Stromal cell of bone marrow (primary cell): ENCODE measurements at regions not wholly inside any gene's neighbourhood (a gene's known extent, or its start where the extent isn't known, plus 50 kb on each side); places are given as distances from the start of the nearest gene placed in this dataset.

Source experiments
- DNase-seq: peaks from one replicate; pipeline ENCODE4 v3.0.0-alpha.2; 2012; ENCODE audit warnings: low read depth

GRCh38 chr17:79420318-79421243 is 190.3 kb downstream of the RBFOX3 start:
- peak; percentile 10 for DNase-seq

DNA sequence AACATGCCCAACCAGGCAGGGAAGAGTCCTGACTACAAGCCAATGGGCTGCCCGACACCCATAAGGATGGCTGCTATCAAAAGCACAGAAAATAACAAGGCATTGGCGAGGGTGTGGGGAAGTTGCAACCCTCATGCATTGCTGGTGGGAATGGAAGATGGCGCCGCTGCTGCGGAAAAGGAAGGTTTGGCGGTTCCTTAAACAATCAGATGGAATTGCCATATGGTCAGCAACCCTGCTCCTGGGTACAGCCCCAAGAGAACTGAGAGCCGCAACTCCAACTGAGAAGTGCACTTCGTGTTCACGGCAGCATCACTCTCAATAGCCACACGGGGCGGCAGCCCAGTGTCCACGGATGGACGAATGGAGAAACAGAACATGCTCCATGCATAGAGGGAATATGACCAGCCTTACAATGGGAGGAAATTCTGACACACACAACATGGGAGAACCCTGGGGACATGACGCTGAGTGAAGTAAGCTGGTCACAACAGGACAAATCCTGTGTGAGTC is 193.3 kb downstream of the RBFOX3 start:
- no peak for DNase-seq

DNA sequence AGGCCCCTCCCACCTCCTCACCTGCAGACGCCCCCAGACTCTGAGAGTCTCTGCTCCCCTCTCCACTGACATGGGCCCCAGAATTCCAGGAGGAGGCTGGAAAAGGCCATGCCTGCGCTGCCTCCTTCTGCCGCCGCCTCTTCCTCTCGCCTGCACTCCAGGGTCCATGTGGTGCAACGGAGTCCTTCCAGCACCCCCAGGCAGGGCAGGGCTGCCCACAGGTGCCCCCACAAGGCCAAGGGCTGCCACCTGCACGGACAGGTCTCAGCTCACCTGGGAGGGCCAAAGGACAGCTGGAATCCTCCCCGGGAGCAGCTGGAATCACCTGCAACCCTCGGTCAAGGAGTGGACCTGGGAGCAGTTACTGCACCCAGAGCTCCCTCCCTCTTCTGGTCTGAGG is 194.9 kb downstream of the RBFOX3 start:
- no peak for DNase-seq

GRCh38 chr17:79415365-79415764 is 195.5 kb downstream of the RBFOX3 start:
- DNase-seq = no peak

DNA sequence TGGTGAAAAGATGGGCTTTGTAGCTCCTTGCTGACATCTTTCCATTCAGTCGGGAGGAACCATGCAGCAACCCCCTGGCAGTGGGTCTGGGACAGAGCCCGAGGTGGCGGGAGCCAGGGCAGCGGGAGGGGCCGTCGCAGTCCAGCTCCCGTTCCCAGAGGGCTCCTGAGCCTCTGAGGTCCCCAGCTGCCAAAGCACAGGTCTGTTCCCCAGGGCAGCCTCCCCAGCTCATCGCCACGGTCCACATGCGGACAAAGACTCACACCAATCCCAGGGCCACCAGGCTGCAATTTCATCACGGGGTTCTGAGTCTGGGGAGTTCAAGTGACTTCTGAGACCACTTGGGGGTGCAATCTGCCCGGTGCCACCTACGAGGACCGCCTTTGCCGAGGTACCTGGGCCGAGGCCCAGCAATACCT is 196.0 kb downstream of the RBFOX3 start:
- no peak for DNase-seq

DNA sequence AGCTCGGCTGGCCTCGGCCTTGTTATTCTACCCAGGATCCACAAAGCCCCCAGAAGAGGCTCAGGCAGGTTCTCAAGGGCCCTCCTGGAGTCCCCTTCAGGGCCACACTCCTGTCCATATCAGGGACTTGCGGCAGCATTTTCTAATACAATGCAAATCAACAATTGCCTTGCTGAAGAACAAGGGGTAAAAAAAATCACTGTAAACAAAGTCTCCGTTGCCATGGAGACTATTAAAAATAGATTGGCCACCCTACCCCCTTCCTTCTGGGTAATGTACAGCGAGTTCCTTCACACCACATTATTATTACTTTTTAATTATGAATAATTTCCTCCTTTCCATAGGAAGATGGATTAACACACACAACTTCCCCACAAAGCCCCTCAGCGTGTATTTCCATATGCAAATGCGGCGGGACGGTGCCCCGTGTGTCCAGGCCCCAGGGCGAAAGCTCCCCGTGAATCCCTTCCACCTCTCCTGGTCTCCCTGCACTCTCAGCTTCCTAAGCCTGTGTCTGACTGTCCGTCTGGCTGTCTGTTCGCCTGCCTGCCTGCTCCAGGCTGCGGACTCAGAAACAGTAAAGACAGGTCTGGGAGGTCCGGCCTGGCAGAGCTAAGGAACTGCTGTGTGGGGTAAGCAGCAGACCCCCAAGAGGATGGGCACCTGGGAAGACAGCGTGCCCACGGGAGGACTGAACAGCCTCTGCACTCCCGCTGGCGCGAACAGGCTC is 196.6 kb downstream of the RBFOX3 start:
- DNase-seq = no peak

DNA sequence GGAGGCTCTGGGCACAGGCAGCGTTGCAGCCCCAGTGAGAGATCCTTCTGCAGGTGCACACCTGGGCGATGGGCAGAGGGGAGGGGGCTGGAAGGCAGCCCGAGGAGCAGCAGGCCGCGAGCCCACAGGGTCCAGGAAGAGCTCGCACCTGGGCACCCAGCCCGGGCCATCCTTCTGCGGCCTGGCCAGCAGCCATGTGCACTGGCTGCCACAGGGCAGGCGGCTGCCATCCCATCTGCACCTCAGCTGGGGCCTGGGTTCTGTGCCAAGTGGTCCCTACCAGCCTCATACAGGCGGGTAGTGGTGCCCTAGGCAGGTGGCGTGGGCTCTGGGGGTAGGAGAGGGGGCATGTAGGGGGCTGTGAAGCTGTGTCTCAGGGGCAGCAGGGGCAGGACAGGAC is 197.2 kb downstream of the RBFOX3 start:
- no peak for DNase-seq

- DNase-seq = no peak
These were observed 197.9 kb downstream of the RBFOX3 start for GRCh38 chr17:79412886-79413390.

DNA sequence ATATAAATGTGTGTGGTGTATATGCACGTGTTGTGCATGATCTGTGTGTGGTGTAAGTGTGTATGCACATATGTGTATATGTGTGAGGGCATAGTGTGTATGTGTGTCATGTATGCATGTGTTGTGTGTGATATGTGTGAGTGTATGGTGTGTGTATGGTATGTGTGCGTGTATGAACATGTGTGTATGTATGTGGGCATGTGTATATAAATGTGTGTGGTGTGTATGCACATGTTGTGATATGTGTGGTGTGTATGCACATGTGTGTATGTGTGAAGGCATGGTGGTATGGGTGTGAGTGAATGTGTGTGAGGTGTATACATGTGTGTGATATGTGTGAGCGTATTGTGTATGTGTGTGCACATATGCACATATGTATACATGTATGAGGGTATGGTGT is 198.7 kb downstream of the RBFOX3 start:
- no peak for DNase-seq

DNA sequence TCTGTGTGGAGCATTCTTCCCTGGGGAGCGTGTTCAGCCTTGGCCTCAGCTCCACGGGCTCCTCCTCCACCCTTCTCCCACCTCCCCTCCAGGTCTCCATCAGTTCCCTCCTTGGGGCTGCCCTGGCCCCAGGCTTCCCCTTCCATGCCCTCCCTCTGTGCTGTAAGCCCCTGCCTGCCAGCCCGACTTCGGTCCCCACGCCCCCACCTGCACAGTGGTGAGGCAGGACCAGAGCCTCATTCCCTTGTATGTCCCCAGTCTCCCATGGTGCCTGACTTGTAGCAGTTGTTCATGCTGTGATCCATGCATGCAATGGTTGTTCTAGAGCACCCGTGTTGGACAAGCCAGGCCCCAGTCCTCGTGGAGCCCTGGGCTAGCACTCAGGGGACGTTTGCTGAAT is 199.4 kb downstream of the RBFOX3 start:
- no peak for DNase-seq

DNA sequence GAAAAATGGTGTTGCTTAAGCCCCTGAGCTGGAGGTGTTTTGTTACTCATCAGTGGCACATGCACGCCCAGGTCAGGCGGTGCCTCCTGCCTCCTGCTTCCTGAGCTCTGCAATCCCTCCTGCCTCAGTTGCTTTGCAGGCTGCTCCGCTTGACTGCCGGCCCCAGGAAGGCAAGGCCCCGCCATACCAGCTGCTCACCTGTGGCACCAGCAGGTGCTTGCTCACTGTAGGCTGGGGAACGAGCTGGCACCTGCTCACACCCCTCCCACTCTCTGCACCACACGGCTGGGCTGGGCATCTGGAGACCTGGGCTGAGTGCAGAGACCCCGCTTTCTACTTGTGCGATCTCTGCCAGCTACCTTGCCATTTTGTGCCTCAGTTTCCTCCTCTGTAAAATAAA is 200.2 kb downstream of the RBFOX3 start:
- no peak for DNase-seq

DNA sequence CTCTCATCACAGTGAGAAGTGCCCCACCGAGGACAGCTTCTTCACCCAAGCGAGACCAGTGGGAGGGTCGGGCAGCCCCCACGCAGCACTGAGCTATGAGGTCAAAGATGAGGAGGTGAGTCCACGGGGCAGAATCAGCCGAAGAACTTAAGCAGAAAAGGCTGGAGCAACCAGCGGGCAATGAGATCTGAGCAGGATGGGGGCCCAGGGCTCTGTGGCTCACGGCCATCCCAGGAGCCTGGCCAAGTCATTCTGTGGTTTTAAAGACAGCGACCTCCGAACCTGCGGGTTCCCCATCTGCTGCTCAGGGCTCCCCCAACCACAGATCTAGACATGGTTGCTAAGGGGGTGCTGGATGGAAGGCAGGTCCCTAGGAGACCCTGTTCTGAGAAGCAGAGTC is 202.6 kb downstream of the RBFOX3 start:
- no peak for DNase-seq

GRCh38 chr17:79407385-79407784 is 203.5 kb downstream of the RBFOX3 start:
- no peak for DNase-seq

DNA sequence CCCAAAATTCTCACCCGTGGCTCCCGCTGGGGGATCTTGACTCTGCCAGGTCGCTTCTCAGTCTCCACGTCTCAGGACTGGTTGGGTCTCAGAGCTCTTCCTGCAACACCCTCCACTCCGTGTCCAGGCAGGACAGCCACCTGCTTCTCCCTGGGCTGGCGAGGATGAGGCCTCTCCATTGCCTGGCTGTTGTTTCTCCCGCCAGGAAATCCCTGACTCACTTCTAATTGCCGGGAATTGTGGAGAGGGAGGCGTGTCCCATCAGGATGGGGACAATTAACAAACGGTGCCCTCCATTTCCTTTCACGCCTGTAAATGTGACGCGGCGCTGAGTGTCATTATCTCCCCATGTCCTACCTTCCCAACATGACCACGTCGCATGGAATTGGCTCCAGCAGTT is 204.5 kb downstream of the RBFOX3 start:
- DNase-seq = no peak

GRCh38 chr17:79405823-79406222 is 205.0 kb downstream of the RBFOX3 start:
- no peak for DNase-seq

DNA sequence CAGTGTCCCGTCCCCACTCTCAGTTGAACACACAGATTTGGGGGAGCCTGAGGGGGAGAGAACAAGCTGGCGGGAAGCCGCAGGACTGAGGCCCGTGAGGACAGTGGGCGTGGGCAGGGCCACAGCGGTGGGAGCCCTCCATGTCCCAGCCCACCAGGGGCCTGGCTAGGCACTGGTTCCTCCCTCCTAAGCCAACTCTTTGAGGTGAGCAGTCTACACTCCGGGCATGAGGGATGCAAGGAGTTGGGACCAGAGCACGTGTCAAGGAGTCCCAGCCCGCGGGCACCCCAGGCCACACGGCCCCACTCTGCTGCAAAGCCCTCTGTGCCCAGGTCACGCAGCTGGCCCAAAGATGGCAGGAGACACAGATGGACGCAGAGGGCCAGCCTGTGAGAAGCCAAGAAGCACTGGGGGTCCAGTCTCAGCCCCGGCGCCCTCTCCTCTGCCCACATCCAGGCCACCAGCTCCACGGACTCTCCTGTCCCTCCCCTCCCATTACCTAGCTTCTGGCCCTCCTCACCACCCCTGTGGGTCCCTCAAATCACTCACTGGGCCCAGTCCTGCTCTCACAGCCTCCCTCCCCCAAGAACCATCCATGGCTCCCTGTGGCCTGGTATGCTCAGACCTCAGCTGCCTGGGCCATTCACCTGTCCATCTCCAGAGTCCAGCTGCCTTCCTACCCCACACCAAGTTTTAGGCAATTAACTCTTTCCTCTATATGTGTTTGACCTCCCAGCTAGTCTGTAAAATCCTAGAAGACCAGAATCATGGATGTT is 206.5 kb downstream of the RBFOX3 start:
- no peak for DNase-seq

GRCh38 chr17:79401704-79402674 is 208.9 kb downstream of the RBFOX3 start:
- DNase-seq = no peak

- peak; percentile 16 for DNase-seq
These were observed 209.7 kb downstream of the RBFOX3 start for GRCh38 chr17:79400989-79401703.

DNA sequence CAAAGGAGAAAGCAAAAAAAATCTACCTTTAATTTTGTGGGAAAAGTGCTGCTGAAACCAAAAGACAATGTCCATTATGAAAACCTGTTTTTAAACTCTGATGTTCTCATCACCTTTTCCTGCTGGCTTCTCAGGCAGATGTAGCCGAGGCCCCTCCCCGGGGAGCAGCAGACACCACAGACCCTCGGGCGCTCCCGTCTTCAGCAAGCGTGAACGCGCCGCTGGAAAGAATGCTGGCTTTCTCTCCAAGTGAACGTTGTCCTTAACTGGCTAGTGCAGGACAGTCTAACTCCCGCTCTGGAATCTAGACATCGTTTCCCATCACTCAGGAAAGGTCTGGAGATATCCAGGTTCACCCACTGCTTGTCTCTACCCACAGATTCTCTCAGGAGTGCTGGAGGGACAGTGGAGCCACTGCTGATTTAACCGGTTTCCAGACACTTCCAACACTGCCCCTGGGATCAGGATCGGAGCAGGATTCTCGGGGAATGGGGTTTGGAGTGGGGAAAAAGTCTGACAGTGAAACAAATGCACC is 211.2 kb downstream of the RBFOX3 start:
- no peak for DNase-seq

DNA sequence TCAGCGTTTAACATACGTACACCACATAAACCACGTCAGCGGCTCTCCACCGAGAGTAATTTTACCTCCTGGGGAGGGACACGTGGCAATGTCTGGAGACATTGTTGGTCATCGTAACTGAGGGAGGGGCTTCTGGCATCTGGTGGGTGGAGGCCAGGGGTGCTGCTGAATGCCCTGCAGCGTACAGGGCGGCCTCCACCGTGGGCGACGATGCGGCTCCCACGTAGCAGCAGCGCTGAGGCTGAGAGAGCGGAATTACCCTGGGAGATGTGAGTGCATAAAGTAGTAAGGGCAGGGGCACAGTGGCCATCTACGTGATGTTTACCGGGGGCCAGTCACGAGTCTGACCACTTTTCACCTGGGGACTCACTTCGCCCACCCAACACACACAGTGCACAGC is 212.4 kb downstream of the RBFOX3 start:
- DNase-seq = no peak
